ENCODE measurements at regions not wholly inside any gene's neighbourhood (a gene's known extent, or its start where the extent isn't known, plus 50 kb on each side); places are given as distances from the start of the nearest gene placed in this dataset.

- no peak for TF ChIP-seq ZNF518A (tag by site-specific recombination; conservative IDR thresholded peaks at IDR 0.05; ENCODE audit: low read depth)
- no peak for TF ChIP-seq ZNF302 (tag by site-specific recombination; IDR thresholded peaks at IDR 0.05; ENCODE audit: low read depth)
- no peak for TF ChIP-seq ZNF248 (tag by site-specific recombination; IDR thresholded peaks at IDR 0.05)
- TF ChIP-seq ZNF692 (tag by site-specific recombination; IDR thresholded peaks at IDR 0.05) = no peak
- TF ChIP-seq ZEB2 (tag by site-specific recombination; IDR thresholded peaks at IDR 0.05) = no peak
- TF ChIP-seq ZNF768 (tag by site-specific recombination; IDR thresholded peaks at IDR 0.05) = no peak
- TF ChIP-seq ZNF335 (tag by site-specific recombination; conservative IDR thresholded peaks at IDR 0.05) = no peak
- TF ChIP-seq ZNF416 (tag by site-specific recombination; IDR thresholded peaks at IDR 0.05) = no peak
Measured at GRCh38 chr21:38126666-38127303, 130.0 kb upstream of the KCNJ15 start (continued).

- ChIA-PET POLR2A (no interaction called here), CTCF (interaction anchor here (0.6 to 1.1 kb wide), 4 partner anchors 10 to 429 kb away, joined by 3 to 4 read pairs (median 3); no protein-coding TSS in a partner anchor)
- H3K4me1 ChIP-seq (ENCODE audit: control insufficient read depth, insufficient read depth, low read length) = no peaks in the 10 kb centered on the region
- H3K27ac ChIP-seq (ENCODE audit: extremely low read depth, low read depth, low read length) = no peak overlapping the region
- H3K9me3 ChIP-seq (ENCODE audit: control insufficient read depth, insufficient read depth, low read depth, low read length) = no peaks in the 10 kb centered on the region
- H3K36me3 ChIP-seq (ENCODE audit: control insufficient read depth in 2 of 2, insufficient read depth in 1 of 2, low read length in 2 of 2) = no peaks in the 10 kb centered on the region
- no peak overlapping the region for H3K4me3 ChIP-seq (ENCODE audit: low read depth, low read length)
- TF ChIP-seq ZNF639 (tag by site-specific recombination; IDR thresholded peaks at IDR 0.05) (no peak), ZSCAN23 (tag by site-specific recombination; IDR thresholded peaks at IDR 0.05) (no peak), YY2 (tag by site-specific recombination; IDR thresholded peaks at IDR 0.05) (no peak), ZNF776 (tag by site-specific recombination; IDR thresholded peaks at IDR 0.05; ENCODE audit: borderline replicate concordance) (no peak), TRIM28 (IDR thresholded peaks at IDR 0.05; ENCODE audit: borderline replicate concordance, low read length) (no peak), ZXDB (tag by site-specific recombination; IDR thresholded peaks at IDR 0.05) (no peak), OVOL3 (tag by site-specific recombination; IDR thresholded peaks at IDR 0.05) (no peak), GLI4 (tag by site-specific recombination; IDR thresholded peaks at IDR 0.05) (no peak), HOXD13 (CRISPR knock-in tag; IDR thresholded peaks at IDR 0.05; ENCODE audit: borderline replicate concordance) (no peak), ZNF10 (tag by site-specific recombination; IDR thresholded peaks at IDR 0.05) (no peak), ZBTB49 (tag by site-specific recombination; IDR thresholded peaks at IDR 0.05; ENCODE audit: low read depth) (no peak), ZSCAN5A (tag by site-specific recombination; IDR thresholded peaks at IDR 0.05) (no peak), PRDM1 (tag by site-specific recombination; IDR thresholded peaks at IDR 0.05) (no peak), ZNF488 (tag by site-specific recombination; IDR thresholded peaks at IDR 0.05) (no peak), OSR2 (tag by site-specific recombination; IDR thresholded peaks at IDR 0.05) (no peak), ZNF585B (tag by site-specific recombination; IDR thresholded peaks at IDR 0.05) (no peak), ZNF561 (tag by site-specific recombination; IDR thresholded peaks at IDR 0.05; ENCODE audit: borderline replicate concordance) (no peak)
Measured at GRCh38 chr21:38129711-38130110, 127.1 kb upstream of the KCNJ15 start.
